ENCODE measurements at regions not wholly inside any gene's neighbourhood (a gene's known extent, or its start where the extent isn't known, plus 50 kb on each side); places are given as distances from the start of the nearest gene placed in this dataset.

DNA sequence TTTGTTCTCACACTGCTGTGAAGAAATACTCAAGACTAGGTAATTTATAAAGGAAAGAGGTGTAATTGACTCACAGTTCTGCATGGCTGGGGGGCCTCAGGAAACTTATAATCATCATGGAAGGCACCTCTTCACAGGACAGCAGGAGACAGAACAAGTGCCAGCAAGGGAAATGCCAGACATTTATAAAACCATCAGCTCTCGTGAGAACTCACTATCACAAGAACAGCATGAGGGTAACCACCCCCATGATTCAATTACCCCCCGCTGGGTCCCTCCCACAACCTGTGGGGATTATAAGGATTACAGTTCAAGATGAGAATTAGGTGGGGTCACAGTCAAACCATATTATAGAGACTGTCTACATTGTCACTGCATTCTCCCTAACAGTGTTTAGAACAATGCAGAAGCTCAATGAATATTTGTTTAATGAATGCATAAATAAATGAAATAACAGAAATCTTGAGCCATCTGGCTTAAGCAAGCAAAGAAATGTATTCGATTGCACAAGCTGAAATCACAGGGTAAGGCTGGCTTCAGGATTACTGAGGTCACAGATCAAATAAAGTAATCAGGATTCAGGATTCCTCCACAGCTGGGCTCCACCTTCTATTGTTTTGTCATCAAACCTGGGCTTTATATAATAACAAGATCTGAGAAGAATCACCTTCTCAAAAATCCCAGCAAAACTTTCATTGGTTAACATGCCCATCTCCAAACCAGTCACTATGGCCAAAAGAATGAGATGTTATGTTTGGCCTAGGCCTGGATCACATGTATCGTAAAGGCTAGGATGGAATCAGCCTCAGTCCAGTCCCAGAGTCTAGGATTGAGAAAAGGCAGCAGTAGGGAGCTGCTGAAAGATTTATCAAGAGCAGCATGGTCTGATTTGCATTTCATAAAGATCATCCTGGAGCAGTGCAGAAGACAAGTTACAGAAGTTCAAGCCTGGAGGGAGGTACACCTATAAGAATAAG is 137.8 kb upstream of the UBASH3B start:
- TF ChIP-seq, protein P1, sequence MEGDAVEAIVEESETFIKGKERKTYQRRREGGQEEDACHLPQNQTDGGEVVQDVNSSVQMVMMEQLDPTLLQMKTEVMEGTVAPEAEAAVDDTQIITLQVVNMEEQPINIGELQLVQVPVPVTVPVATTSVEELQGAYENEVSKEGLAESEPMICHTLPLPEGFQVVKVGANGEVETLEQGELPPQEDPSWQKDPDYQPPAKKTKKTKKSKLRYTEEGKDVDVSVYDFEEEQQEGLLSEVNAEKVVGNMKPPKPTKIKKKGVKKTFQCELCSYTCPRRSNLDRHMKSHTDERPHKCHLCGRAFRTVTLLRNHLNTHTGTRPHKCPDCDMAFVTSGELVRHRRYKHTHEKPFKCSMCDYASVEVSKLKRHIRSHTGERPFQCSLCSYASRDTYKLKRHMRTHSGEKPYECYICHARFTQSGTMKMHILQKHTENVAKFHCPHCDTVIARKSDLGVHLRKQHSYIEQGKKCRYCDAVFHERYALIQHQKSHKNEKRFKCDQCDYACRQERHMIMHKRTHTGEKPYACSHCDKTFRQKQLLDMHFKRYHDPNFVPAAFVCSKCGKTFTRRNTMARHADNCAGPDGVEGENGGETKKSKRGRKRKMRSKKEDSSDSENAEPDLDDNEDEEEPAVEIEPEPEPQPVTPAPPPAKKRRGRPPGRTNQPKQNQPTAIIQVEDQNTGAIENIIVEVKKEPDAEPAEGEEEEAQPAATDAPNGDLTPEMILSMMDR (IDR thresholded peaks at IDR 0.05) = no peak
- TF ChIP-seq EP300 (IDR thresholded peaks at IDR 0.05) (no peak), POLR2A (IDR thresholded peaks at IDR 0.05) (no peak)

All from ovary (tissue), 3 donors.